Epithelial cell of esophagus (primary cell): ENCODE measurements at regions not wholly inside any gene's neighbourhood (a gene's known extent, or its start where the extent isn't known, plus 50 kb on each side); places are given as distances from the start of the nearest gene placed in this dataset.

Source experiments
- DNase-seq: peaks from one replicate; pipeline ENCODE4 v3.0.0; 2010; ENCODE audit warnings: low read depth
- H3K4me3 ChIP-seq: 2 replicates; pipeline ENCODE4 v1.5.1; 2011; ENCODE audit warnings: mild to moderate bottlenecking, low read length, control low read depth
- TF ChIP-seq, protein P1 (sequence below): IDR thresholded peaks from 2 replicates; pipeline ENCODE4 v1.5.1; 2011; ENCODE audit warnings: low read depth, mild to moderate bottlenecking, low read length, control low read depth, inconsistent platforms; ENCODE audit not compliant: insufficient read depth; ENCODE audit errors: missing control alignments

DNA sequence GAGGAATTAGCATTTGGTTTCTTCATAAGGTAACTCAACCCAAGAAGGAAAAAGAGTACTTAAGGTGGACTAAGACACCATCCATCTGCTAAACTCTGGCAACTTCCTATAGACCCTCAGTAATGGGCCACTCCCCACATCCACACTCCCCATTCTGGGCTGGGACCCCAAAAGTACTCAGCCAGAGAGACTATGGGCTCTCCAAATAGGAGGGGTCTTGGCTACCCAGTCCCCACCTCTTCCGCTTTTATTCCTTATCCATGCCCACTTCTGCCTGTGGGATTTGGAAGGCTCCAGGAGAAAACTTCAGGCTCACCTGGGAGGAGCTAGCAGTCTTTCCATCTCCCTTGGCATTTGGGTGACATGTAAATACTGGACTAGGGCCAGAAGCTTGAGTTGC lies 164.5 kb upstream of the CCL2 start:
- TF ChIP-seq, protein P1, sequence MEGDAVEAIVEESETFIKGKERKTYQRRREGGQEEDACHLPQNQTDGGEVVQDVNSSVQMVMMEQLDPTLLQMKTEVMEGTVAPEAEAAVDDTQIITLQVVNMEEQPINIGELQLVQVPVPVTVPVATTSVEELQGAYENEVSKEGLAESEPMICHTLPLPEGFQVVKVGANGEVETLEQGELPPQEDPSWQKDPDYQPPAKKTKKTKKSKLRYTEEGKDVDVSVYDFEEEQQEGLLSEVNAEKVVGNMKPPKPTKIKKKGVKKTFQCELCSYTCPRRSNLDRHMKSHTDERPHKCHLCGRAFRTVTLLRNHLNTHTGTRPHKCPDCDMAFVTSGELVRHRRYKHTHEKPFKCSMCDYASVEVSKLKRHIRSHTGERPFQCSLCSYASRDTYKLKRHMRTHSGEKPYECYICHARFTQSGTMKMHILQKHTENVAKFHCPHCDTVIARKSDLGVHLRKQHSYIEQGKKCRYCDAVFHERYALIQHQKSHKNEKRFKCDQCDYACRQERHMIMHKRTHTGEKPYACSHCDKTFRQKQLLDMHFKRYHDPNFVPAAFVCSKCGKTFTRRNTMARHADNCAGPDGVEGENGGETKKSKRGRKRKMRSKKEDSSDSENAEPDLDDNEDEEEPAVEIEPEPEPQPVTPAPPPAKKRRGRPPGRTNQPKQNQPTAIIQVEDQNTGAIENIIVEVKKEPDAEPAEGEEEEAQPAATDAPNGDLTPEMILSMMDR: no peak
- no peak for DNase-seq
- no peak overlapping the region for H3K4me3 ChIP-seq

DNA sequence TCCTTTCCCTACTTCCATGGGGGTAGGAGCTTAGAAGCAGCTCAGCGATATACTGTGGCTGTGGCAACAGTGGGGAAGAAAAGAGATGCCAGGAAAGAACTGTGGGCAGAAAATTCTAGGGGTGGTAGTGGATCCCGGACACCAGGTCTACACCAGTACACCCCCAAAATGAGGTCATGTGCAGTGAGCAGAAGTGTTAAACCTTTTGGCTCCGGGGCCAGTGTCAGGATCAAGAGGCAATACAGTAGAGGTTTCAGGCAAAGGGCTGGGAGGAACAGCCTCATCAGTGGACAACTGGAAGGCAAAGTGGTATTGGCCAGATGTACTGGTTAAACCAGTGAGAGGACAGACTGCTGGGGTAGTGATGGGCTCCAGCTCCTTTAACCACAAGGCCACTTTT lies 163.1 kb upstream of the CCL2 start:
- DNase-seq: no peak
- TF ChIP-seq, protein P1: no peak
- H3K4me3 ChIP-seq: no peak overlapping the region

DNA sequence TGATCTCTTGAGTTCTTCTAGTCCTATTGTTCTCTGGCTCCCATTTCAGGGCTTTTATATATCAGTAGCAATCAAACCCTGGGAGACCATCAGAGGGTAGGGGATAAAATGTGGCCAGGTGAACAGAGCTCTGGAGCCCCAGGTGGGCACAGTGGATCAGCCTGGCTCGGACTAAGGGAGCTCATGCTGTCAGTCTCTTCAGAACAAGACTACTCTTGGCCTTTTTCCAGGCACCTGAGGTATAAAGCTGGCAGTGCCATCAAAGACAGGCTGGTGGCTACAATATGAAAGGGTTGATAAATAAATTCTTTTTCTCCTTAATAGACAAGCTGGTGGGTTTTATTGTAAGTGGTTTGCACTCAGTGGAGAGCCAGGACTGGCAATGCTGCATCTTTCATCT lies 160.0 kb upstream of the CCL2 start:
- TF ChIP-seq, protein P1: no peak
- DNase-seq: no peak
- H3K4me3 ChIP-seq: no peak overlapping the region

DNA sequence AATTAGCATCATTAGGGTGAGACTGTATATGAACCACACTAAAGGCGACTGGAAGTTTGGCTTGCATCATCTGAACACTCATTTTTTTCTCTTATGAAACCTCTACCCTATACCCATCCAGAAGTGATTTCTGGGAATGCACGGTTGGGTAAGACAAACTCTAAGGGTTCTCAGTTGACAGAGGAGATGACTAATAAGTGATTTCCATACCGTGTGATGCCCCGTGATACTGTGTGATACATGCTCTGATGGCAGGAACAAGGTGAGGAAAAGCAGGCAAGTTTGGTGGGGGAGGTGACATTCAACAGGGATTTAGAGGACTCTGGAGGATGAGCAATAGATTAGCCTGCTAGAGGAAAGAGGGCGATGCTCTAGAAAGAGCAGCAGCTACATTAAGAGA lies 156.4 kb upstream of the CCL2 start:
- no peak for DNase-seq

DNA sequence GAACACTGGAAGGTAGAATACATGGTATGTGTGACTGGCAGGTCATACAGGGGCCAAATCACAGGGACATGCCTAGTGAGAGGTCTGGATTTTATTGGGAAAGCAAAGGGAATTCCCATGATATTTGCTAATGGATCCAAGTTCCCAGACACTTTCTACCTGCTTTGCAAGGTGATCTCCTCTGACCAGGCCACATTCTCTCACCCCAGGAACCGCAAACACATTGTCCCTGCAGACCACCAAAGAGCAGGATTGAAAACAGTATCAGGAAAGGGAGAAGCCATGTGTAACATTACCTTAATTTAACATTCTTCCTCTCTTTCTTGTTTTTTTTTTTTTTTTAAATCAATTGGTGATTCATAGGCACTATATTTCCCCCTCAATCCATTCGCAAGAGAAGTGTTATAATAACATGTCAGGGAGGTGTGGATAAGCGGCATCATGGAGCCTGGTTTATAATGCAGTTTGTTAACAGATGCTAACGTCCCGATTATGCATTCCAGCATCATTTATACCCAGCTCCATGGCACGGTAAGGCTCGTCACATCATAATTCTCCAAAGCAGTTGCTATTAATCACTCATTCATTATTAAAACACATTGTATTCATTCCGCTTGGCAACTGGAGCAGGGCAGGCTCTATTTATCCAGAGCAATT lies 155.1 kb upstream of the CCL2 start:
- no peak for DNase-seq
- no peak overlapping the region for H3K4me3 ChIP-seq
- TF ChIP-seq, protein P1: no peak

More for the DNA sequence above, 156.4 kb upstream of the CCL2 start:
- H3K4me3 ChIP-seq: no peak overlapping the region
- TF ChIP-seq, protein P1: no peak

DNA sequence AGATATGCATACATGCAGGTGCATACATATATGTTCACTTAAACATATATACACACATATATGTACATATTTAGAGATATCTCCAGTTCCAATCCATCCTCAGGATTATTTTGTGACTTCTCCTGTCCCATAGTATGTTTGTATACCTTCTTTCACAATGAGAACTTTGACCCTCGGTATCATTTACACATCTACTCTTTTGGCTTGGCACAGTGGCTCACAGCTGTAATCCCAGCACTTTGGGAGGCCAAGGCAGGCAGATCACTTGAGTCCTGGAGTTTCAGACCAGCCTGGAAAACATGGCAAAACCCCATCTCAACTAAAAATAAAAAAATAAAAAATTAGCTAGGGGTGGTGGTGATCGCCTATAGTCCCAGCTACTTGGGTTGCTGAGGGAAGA lies 148.1 kb upstream of the CCL2 start:
- H3K4me3 ChIP-seq: no peak overlapping the region
- TF ChIP-seq, protein P1: no peak
- DNase-seq: no peak

DNA sequence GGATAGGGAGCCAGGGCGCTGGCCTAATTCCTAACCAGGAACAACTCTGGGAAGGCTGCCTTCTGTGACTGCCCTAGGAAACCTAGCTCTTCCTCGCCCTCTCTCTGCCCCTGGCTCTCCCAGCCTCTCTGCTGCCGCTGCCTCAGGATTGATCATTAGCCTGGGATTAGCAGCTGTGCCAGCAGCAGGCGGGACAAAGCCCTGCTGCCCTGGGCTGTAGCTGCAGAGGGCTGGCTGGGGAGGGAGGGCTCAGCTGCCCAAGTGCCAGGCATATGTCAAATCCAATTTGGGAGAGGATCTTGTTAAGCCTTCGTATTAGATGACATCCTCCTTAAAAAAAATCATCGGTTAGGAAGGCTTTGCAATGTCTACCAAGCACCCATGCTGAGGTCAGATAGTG lies 144.8 kb upstream of the CCL2 start:
- TF ChIP-seq, protein P1: no peak
- no peak overlapping the region for H3K4me3 ChIP-seq
- DNase-seq: no peak
